Thyroid gland (tissue), 4 donors: ENCODE measurements at regions not wholly inside any gene's neighbourhood (a gene's known extent, or its start where the extent isn't known, plus 50 kb on each side); places are given as distances from the start of the nearest gene placed in this dataset.

ENCODE experiments used
- POLR2A ChIP-seq, 2 donors: fragments of 450-650 bp; IDR thresholded peaks; one replicate each; pipeline ENCODE4 v1.6.1; 2017; ENCODE audit warnings: antibody characterized with exemption in 2 of 2, mild to moderate bottlenecking in 2 of 2, moderate library complexity in 1 of 2
- TF ChIP-seq, protein P1 (sequence below), 6 experiments: fragments of 200-600 bp in 3 of 6; fragments of 450-650 bp in 3 of 6; sonication (generic) in 3 of 6; IDR thresholded peaks; one replicate each; pipeline ENCODE4 v1.5.1; 2016 to 2019; ENCODE audit warnings: antibody characterized with exemption in 6 of 6, mild to moderate bottlenecking in 2 of 6, inconsistent platforms in 1 of 6, moderate library complexity in 1 of 6

DNA sequence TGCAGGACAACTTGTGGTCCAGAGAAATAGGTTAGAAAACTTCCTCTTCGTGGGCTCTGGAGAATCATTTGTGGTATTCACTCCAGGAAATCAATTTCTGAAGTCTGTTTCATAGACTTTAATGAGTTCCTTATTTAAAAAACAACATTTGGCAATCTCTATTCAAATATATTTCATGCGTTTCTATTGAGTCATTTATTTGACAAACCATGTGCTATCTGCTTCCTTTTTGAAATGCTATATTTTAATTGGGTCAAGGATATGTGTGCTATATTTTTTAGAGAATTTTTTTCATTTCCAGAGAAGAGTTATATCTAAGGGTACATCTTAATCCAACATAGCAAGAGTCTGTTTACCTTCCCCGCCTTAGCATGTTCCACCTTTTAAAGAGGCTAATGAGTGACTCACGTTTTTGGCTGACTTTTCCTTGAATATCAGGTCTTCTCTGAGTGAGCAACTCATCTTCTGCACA is 252.4 kb upstream of the EGLN3 start:
- TF ChIP-seq, protein P1, sequence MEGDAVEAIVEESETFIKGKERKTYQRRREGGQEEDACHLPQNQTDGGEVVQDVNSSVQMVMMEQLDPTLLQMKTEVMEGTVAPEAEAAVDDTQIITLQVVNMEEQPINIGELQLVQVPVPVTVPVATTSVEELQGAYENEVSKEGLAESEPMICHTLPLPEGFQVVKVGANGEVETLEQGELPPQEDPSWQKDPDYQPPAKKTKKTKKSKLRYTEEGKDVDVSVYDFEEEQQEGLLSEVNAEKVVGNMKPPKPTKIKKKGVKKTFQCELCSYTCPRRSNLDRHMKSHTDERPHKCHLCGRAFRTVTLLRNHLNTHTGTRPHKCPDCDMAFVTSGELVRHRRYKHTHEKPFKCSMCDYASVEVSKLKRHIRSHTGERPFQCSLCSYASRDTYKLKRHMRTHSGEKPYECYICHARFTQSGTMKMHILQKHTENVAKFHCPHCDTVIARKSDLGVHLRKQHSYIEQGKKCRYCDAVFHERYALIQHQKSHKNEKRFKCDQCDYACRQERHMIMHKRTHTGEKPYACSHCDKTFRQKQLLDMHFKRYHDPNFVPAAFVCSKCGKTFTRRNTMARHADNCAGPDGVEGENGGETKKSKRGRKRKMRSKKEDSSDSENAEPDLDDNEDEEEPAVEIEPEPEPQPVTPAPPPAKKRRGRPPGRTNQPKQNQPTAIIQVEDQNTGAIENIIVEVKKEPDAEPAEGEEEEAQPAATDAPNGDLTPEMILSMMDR (IDR thresholded peaks at IDR 0.05), result no peak
- no peak for TF ChIP-seq POLR2A (IDR thresholded peaks at IDR 0.05)
